Daoy (cell line): ENCODE measurements at regions not wholly inside any gene's neighbourhood (a gene's known extent, or its start where the extent isn't known, plus 50 kb on each side); places are given as distances from the start of the nearest gene placed in this dataset.
"Not testable (repeated sequence)": the region's sequence is repeated elsewhere in the genome, so short reads cannot be mapped to it uniquely, and the experiment has no call there.

Experiments
- DNase-seq: peaks from one replicate; pipeline ENCODE4 v3.0.0-alpha.2; 2015; ENCODE audit warnings: low read depth

- DNase-seq = peak; percentile 18
These were observed 269.7 kb upstream of the ASIC2 start for GRCh38 chr17:33562792-33563191.

- no peak for DNase-seq
These were observed 271.1 kb upstream of the ASIC2 start for GRCh38 chr17:33564146-33564545.

- DNase-seq = no peak
These were observed 274.1 kb upstream of the ASIC2 start for GRCh38 chr17:33567223-33567622.

- DNase-seq = peak; percentile 23
These were observed 279.5 kb upstream of the ASIC2 start for GRCh38 chr17:33572615-33573014.

DNA sequence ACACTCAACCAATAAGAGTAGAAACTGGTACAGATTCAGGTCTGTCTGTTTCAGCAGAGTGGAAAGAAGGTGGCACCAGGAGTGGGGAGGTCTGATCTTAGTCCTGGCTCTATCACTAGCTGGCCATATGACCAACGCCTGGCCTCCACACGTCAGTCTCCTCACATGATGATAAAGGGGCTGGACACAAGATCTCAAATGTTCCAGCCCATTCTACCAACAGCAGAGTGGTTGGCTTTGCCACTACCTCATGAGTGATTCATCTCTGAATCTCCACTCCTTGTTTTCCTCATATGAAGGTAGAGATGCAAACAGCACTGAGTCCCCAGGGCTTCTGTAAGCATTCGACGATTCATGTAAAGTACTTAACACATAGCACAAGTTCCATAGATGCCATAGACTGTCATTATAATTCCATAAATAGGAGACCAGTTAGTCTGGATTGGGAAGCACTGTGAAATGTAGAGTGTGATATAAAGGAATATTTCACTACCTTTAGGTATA is 281.9 kb upstream of the ASIC2 start:
- DNase-seq = no peak

- DNase-seq = not testable (repeated sequence)
These were observed 286.6 kb upstream of the ASIC2 start for GRCh38 chr17:33579740-33580139.

GRCh38 chr17:33580215-33580614 is 287.1 kb upstream of the ASIC2 start:
- DNase-seq = no peak

DNA sequence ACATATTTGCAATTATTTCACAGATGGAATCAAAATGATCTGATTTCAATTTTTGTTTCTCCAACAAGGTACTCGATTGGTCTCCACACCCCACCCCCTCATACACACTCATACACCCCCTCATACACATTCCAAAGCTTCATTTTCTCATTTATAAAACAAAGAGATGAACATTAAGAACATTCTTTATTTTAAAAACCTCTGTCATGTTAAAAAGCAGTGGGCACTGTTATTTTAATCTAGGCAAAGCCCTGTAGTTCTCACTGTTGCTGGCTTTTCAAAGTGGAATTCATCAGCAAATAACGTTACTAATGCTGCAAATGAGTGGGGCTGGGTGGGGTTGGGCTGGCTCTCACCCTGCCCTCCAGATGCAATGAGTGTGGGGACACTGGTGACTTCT is 289.6 kb upstream of the ASIC2 start:
- no peak for DNase-seq

GRCh38 chr17:33583518-33584417 is 290.7 kb upstream of the ASIC2 start:
- no peak for DNase-seq

DNA sequence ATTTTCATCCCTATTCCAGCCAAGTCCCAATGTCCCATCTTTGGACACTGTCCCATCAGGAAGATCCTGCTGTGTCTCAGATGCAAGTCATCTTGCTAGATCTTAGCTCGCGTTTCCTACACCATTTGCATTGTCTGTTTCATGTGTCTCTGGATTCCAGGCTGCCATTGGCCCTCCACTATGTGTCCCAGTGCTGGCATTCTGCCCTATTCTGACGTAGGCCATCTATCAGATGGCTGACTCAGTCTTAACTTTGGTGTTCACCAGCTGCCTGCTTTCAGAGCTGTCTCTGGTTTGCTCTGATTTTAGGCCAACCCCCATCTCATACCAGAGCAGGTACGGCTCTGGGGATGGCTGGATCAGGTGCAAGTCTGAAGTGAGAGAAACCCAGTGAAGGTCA is 300.9 kb upstream of the ASIC2 start:
- peak; percentile 42 for DNase-seq

DNA sequence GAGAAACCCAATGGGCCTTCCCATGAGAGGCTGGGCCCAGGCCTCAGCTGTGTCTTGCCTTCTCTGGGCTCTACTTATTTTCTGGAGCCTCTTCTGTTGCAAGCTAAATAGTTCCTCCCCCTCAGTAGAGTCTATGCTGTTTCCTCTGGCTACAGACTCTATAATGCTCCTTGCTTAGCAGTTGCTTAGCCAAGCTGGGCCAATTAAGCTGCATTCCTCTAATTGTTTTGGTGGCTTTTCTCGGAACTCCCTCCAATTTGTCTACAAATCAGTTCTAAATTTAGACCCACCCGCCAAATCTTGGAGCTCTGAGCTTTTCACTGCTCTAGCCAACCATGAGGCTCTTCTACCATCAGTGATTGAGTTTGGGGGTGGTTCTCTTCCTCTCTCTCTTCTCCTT is 302.7 kb upstream of the ASIC2 start:
- DNase-seq = no peak

DNA sequence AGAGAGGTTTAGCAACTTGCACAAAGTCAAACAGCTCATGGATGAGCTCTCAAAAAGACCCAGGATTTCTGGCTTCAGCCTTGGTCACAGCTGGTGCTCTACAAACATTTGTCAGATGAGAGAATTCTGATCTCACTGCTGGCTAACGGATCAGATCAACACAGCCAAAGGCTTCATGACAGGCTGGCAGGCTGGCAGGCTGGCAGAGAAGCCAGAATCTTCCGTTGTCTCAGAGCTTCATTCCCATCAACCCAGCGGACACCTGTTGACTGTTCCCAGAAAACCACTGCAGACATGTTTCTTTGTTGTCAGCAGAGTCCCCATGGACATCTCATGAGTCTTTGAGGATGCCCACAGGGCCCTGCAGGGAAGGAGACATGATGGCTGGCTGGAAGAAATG is 303.8 kb upstream of the ASIC2 start:
- no peak for DNase-seq

- DNase-seq = no peak
These were observed 305.7 kb upstream of the ASIC2 start for GRCh38 chr17:33598797-33599196.

- peak; percentile 38 for DNase-seq
These were observed 309.9 kb upstream of the ASIC2 start for GRCh38 chr17:33602981-33603380.

DNA sequence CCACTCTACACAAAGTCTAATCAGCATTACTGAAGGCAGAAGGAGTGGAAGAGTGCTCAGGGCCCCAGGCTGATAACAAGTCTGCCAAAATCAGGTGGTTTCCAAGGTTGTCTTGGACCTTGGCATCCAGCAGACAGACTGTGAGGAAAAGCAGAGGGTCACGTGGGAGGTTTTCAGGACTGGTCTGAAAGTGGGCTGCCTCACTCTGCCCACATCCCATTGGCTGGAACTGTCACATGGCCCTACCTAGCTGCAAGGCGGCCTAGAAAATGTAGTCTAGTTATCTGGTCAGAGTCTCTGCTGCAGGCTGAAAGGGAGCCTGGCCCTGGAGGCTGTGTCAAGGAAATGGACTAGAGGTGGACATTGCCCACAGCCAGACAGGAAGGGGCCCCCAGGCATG is 310.7 kb upstream of the ASIC2 start:
- no peak for DNase-seq

DNA sequence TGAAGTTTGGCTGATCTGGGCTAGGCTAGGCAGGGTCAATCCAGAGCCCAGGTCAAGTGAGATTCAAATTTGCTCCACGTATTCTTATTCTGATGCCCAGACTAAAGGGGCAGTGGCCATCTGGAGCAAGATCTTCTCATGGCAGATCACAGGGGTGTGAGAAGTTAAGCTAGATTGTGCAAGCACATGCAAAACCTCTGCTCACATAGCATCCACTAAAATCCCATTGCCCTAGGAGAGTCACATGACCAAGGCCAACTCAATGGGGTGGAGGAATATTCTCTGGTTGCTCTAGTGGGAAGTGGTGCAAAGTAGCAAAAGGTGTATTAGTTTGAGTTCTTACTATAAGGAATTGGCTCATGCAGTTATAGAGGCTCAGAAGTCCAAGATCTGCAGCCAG is 318.4 kb upstream of the ASIC2 start:
- DNase-seq = no peak

DNA sequence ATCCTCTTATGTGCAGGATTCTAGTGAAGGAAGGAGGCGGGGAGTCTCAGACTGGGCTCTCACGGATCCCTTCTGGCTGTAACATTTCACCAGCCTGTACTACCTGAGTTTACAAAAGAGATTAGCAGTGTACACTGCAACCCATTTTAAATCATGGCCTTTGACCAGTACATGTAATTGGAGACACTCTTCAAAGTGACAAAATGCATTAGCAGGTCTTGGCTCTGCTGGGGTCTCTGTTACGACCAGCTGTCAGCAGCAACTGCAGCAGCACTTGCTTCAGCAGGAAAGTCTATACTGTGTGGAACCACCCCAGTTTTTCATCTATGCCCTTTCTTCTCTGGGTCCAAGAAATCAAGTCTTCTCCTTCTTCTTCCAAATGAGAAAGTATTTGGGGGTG is 322.8 kb upstream of the ASIC2 start:
- DNase-seq = no peak

DNA sequence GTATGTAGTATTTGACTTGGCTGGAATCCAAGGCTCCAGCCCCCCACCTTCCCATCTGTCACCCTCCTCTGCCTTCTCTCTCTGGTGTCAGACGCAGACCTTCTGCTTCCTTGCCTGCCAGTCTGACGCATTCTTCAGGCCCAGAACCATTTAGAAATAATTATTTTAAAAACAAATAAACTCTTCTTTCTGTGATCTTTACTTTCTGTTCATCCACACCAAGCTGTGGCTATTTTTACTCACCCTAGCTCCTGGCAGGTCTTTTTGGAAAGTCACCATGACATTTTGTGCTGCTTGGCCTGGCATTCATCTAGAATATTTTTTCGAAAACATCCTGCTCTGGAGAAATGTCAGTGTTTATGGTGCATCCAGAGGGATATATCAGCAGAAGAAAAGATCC is 330.7 kb upstream of the ASIC2 start:
- DNase-seq = no peak

- no peak for DNase-seq
These were observed 335.6 kb upstream of the ASIC2 start for GRCh38 chr17:33628500-33629346.

DNA sequence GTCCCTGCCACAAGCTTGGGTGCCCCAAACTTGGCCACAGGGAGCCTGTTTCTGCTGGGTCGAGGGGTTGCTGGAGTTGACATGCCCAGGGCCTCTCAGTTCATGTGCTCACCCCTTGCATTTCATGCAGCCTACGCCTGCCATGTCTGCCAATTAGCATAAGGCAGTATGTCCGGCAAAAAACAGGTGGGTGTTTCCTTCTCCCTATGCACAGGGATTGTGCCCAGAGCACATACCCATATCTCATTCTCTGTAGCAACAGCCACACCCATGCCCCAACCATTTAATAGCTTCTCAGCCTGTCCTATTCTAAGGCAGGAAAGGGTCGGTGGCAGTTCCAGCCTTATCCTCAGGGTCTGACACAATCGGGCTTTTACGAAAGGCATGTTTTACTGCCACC is 340.4 kb upstream of the ASIC2 start:
- no peak for DNase-seq

GRCh38 chr17:33637534-33637933 is 344.4 kb upstream of the ASIC2 start:
- no peak for DNase-seq

DNA sequence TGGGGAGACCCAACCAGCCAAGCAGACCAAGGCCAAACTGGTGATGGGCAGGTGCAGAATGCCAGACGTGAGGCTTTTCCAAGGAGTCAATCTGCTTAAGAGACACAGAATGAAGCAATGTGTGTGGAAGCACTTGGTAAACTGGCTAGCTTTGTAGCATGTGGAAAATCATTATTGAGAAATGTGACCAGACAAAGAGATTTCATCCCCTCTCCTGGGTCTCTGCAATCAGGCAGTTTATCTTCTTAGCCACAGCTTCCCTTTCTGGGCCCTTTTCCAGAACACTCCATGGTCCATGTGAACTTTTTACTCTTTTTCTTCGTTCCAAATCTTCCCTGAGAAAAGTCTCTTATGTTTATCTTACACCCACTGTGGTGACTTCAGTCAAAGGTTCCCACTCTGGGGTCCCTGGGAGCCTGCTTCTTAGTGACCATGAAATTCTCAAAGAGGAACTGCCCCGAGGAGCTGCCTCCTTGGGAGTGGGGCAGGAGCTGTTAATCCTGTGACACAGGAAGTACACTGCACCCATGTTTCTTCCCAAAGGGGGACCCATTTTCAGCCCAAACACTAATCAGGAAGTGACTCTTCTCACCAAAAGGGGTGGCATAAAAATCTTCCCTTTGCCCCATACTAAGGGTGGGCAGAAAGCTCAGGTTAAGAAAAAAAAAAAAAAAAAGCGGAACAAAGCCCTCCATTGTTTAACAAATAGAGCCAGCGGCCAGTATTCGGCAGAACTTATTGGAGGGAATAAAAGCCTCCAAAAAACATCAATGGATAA is 346.2 kb upstream of the ASIC2 start:
- no peak for DNase-seq
